Stomach (tissue), 8 donors: ENCODE measurements at regions not wholly inside any gene's neighbourhood (a gene's known extent, or its start where the extent isn't known, plus 50 kb on each side); places are given as distances from the start of the nearest gene placed in this dataset.

ENCODE experiments used
- DNase-seq, 2 donors: peaks; one replicate each; pipeline versions ENCODE4 v3.0.0 to v3.0.0-alpha.2; 2013 to 2019
- H3K27ac ChIP-seq, 5 donors: fragments of 200-600 bp in 4 of 5; sonication (generic) in 4 of 5; one replicate each; pipeline ENCODE4 v1.5.1; 2013 to 2019; ENCODE audit warnings: mild to moderate bottlenecking in 1 of 5, moderate library complexity in 1 of 5
- H3K27me3 ChIP-seq, 3 donors: fragments of 200-600 bp; sonication (generic); one replicate each; pipeline ENCODE4 v1.5.1; 2017 to 2019; ENCODE audit warnings: mixed run types in 1 of 3
- H3K36me3 ChIP-seq, 4 donors: fragments of 200-600 bp; sonication (generic); 1 replicate in 3 of 4; 2 replicates in 1 of 4; pipeline ENCODE4 v1.5.1; 2016 to 2019
- H3K4me1 ChIP-seq, 4 donors: fragments of 200-600 bp; sonication (generic); one replicate each; pipeline ENCODE4 v1.5.1; 2016 to 2019
- H3K4me3 ChIP-seq, 4 donors: fragments of 200-600 bp; sonication (generic) in 3 of 4; one replicate each; pipeline ENCODE4 v1.5.1; 2016 to 2019; ENCODE audit warnings: mild to moderate bottlenecking in 1 of 4
- H3K9me3 ChIP-seq, 4 donors: fragments of 200-600 bp; sonication (generic); one replicate each; pipeline ENCODE4 v1.5.1; 2016 to 2019
- EP300 ChIP-seq: sonication (generic); formaldehyde crosslinking; IDR thresholded peaks from one replicate; pipeline ENCODE4 v1.6.1; 2017; ENCODE audit warnings: antibody characterized with exemption
- POLR2A ChIP-seq, 4 donors: fragments of 450-650 bp; IDR thresholded peaks; one replicate each; pipeline ENCODE4 v1.6.1; 2016; ENCODE audit warnings: antibody characterized with exemption in 4 of 4, control low read depth in 2 of 4, mild to moderate bottlenecking in 1 of 4, moderate library complexity in 1 of 4
- POLR2AphosphoS5 ChIP-seq, 3 donors: sonication (generic); formaldehyde crosslinking; IDR thresholded peaks; one replicate each; pipeline ENCODE4 v1.6.1; 2016; ENCODE audit warnings: antibody characterized with exemption in 3 of 3
- WGBS, 5 donors: extraction: QIAGEN DNeasy Blood & Tissue Kit in 3 of 5; methylation state at CpG; one replicate each; pipeline versions ENCODE4 v1.1.5 to v1.1.7; 2013 to 2018; 5-methylcytosine and 5-hydroxymethylcytosine counted together
- intact Hi-C: fragments of 100-400 bp; cut with DNase I; formaldehyde crosslinking; loops from one replicate; pipeline ENCODE4 v1.15.1; 2023; ENCODE audit warnings: low total_unique reads
- TF ChIP-seq, protein P1 (sequence below), 7 experiments: fragments of 450-650 bp in 4 of 7; fragments of 200-600 bp in 3 of 7; sonication (generic) in 3 of 7; IDR thresholded peaks; one replicate each; pipeline ENCODE4 v1.5.1; 2016 to 2019; ENCODE audit warnings: antibody characterized with exemption in 7 of 7, control low read depth in 2 of 7, mild to moderate bottlenecking in 1 of 7
- donor health status: healthy with polysubstance abuse.
- donor health status: Bipolar disorder and iron deficiency.
- donor health status: healthy.

DNA sequence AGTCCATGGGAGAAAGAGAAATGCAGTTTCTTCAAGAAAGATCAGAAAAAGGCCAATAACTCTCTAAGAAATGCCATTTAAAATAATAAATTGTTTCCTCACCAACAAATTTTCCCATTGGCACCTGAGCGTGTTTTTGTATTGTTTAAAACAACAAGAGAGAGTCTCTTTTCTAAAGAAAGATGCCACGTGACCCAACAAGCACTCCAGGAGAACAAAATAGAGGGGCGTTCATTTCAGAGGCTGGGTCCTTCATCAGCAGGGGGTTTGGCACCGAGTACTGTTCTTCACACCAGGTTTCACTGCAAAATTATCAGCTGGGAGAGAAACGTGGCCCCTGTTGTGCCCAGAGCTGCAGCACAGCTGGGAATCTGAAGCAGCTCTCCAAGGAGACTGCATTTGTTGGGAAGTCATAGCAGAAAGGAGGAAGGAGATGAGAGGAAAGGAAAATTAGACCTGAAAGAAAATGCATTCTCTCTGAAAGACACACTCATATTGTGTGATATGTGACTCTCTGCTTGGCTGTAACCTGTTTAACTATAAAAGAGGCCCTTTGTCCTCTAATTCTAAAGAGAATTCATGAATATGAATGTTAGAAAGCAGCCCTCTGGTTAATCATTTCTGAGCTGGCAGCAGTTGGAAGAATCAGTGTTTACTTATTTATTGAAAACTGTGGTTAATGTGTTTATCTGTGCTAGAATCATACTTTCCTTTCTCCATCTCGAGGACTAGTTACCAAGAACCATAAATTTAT lies 205.3 kb upstream of the CDH20 start:
- H3K4me1 ChIP-seq, result no peaks in the 10 kb centered on the region
- 19 to 28% (median 24%) methylated on average over 6 of the region's 6 CpGs for WGBS, 5 donors
- no peak for TF ChIP-seq EP300
- TF ChIP-seq POLR2A (IDR thresholded peaks at IDR 0.05), result no peak
- no peak for TF ChIP-seq POLR2AphosphoS5 (IDR thresholded peaks at IDR 0.05)
- TF ChIP-seq, protein P1, sequence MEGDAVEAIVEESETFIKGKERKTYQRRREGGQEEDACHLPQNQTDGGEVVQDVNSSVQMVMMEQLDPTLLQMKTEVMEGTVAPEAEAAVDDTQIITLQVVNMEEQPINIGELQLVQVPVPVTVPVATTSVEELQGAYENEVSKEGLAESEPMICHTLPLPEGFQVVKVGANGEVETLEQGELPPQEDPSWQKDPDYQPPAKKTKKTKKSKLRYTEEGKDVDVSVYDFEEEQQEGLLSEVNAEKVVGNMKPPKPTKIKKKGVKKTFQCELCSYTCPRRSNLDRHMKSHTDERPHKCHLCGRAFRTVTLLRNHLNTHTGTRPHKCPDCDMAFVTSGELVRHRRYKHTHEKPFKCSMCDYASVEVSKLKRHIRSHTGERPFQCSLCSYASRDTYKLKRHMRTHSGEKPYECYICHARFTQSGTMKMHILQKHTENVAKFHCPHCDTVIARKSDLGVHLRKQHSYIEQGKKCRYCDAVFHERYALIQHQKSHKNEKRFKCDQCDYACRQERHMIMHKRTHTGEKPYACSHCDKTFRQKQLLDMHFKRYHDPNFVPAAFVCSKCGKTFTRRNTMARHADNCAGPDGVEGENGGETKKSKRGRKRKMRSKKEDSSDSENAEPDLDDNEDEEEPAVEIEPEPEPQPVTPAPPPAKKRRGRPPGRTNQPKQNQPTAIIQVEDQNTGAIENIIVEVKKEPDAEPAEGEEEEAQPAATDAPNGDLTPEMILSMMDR (IDR thresholded peaks at IDR 0.05), result no peak
- H3K9me3 ChIP-seq, result no peaks in the 10 kb centered on the region
- no peaks in the 10 kb centered on the region for H3K36me3 ChIP-seq
- intact Hi-C loops, result no loop called here
- no peak overlapping the region for H3K27ac ChIP-seq
- DNase-seq, result peak in 1 of 2 donors; percentile 9
- H3K27me3 ChIP-seq, result no peaks in the 10 kb centered on the region
- H3K4me3 ChIP-seq, result no peak overlapping the region

DNA sequence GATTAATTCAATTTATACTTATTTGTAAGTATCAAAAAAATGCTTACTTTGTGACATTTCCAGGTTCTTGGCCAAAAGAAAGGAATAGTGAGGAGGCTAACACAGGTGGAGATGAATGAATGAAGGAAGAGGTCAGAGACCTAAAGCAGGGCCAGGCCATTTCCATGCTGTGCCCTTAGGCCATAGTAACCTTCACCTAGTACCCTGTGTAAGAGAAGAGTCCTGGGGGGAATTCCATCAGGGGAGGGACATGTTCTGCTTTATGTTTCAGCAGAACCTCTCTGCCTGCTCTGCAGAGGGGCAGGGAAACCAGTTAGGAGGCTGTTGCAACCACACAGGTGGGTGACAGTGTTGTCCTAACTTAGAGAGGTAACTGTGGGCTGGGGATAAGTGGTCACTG lies 204.2 kb upstream of the CDH20 start:
- Histone ChIP-seq H3K9me3 (no peaks in the 10 kb centered on the region), H3K4me1 (no peaks in the 10 kb centered on the region)
- intact Hi-C loops, result no loop called here

DNA sequence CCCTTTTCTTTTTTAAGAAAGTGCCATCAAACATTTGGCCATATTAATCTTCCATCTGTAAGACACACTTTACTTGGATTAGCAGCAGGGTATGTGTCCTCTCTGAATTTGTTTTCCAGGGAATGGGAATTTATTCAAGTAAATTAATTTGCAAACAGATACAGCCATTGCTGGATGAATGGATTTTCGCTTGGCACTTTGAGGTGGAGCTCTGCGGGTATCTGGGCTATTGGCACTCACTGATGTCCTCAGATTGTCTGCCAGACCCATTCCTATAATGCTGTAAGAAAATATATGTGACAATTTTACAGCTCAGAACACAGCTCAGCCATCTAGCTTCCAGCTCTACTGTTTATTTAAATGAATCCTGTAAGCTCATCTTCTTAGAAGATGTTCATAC lies 201.2 kb upstream of the CDH20 start:
- no peak for DNase-seq
- TF ChIP-seq POLR2A (IDR thresholded peaks at IDR 0.05) (no peak), POLR2AphosphoS5 (IDR thresholded peaks at IDR 0.05) (no peak), EP300 (no peak)
- intact Hi-C loops, result no loop called here
- no peaks in the 10 kb centered on the region for H3K36me3 ChIP-seq
- H3K4me1 ChIP-seq, result no peaks in the 10 kb centered on the region
- no peaks in the 10 kb centered on the region for H3K9me3 ChIP-seq
- no peaks in the 10 kb centered on the region for H3K27me3 ChIP-seq
- no peak overlapping the region for H3K27ac ChIP-seq
- H3K4me3 ChIP-seq, result no peak overlapping the region
- 78 to 86% (median 82%) methylated on average over 2 of the region's 2 CpGs for WGBS, 5 donors

More for the DNA sequence above, 204.2 kb upstream of the CDH20 start:
- no peak for DNase-seq
- no peaks in the 10 kb centered on the region for H3K27me3 ChIP-seq
- no peak overlapping the region for H3K27ac ChIP-seq
- no peaks in the 10 kb centered on the region for H3K36me3 ChIP-seq
- H3K4me3 ChIP-seq, result no peak overlapping the region
- TF ChIP-seq EP300 (no peak), POLR2AphosphoS5 (IDR thresholded peaks at IDR 0.05) (no peak), POLR2A (IDR thresholded peaks at IDR 0.05) (no peak)
- TF ChIP-seq, protein P1 (IDR thresholded peaks at IDR 0.05), result no peak

DNA sequence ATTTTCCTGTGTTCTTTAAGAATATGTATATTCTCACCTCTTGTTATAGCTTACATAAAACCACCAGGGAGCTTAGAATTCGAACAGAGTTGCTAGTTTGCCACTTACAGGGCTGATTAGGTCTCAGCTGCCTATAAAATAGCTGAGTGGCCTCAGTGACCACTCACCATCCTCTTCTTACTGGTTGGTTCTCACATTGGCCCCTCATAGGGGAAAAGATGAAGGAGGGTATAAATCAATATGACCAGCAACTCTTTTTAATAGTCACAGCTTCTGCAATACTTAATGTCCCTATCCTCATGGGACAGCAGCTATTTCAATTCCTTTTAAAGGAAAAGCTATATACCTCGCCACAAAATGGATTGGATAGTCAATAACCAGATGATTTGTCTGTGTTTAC lies 199.4 kb upstream of the CDH20 start:
- no peak overlapping the region for H3K4me3 ChIP-seq
- H3K27me3 ChIP-seq, result no peaks in the 10 kb centered on the region
- DNase-seq, result no peak
- no peaks in the 10 kb centered on the region for H3K4me1 ChIP-seq
- no peaks in the 10 kb centered on the region for H3K36me3 ChIP-seq
- WGBS, 5 donors, result 50 to 76% (median 65%) methylated on average over 2 of the region's 2 CpGs
- TF ChIP-seq POLR2AphosphoS5 (IDR thresholded peaks at IDR 0.05), result no peak
- no peak overlapping the region for H3K27ac ChIP-seq
- intact Hi-C loops, result no loop called here
- H3K9me3 ChIP-seq, result no peaks in the 10 kb centered on the region

DNA sequence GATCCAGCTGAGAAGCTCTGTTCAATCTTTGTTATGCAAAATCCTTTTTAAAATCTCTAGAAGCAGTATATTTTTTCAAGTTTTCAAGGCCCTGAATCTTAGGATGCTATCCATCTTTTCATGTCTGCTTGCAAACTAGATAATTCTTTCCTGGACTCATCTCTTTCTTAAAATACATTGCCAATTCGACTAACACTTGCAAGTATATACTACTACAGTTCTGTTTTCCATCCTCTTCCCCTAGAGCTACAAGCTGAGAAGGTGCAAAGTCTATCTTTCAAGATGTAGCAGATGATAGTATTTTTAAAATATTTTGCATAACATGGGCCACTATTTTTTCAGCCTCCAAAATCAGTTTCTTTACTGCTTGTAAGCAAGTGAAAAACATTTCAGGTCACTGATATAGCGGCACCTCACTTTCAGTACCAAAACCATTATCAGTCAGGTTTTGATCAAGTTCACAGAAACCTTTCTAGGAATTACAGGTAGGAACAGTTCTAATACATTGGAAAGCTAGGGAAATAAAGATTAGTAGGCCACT lies 196.4 kb upstream of the CDH20 start:
- intact Hi-C loops, result no loop called here
- no peak overlapping the region for H3K27ac ChIP-seq
- H3K9me3 ChIP-seq, result no peaks in the 10 kb centered on the region
- H3K4me1 ChIP-seq, result no peaks in the 10 kb centered on the region
- WGBS, 5 donors, result 78 to 83% (median 80%) methylated on average over 2 of the region's 2 CpGs
- no peaks in the 10 kb centered on the region for H3K36me3 ChIP-seq
- TF ChIP-seq EP300 (no peak), POLR2AphosphoS5 (IDR thresholded peaks at IDR 0.05) (no peak), POLR2A (IDR thresholded peaks at IDR 0.05) (no peak)
- TF ChIP-seq, protein P1 (IDR thresholded peaks at IDR 0.05), result no peak
- no peak overlapping the region for H3K4me3 ChIP-seq
- H3K27me3 ChIP-seq, result no peaks in the 10 kb centered on the region
- no peak for DNase-seq
